Lung (tissue), 11 donors: ENCODE measurements at regions not wholly inside any gene's neighbourhood (a gene's known extent, or its start where the extent isn't known, plus 50 kb on each side); places are given as distances from the start of the nearest gene placed in this dataset.
A peak's percentile ranks its signal among the peaks of the same experiment; 100 is the strongest.

ENCODE experiments used
- ATAC-seq: fragments of 200-7000 bp; cut with Tn5 transposase; one replicate; pipeline ENCODE4 v1.9.1; 2020; ENCODE audit warnings: moderate number of reproducible peaks; ENCODE audit not compliant: insufficient read depth, low FRiP score
- DNase-seq, 3 donors: peaks; one replicate each; pipeline ENCODE4 v3.0.0-alpha.2; 2013 to 2017
- H3K27ac ChIP-seq, 2 donors: one replicate each; pipeline ENCODE4 v1.5.1; 2013; ENCODE audit warnings: mild to moderate bottlenecking in 2 of 2, moderate library complexity in 2 of 2, control low read depth in 1 of 2, inconsistent platforms in 1 of 2, low read depth in 1 of 2, low read length in 1 of 2
- H3K27me3 ChIP-seq, 3 donors: one replicate each; pipeline ENCODE4 v1.5.1; 2013; ENCODE audit warnings: low read length in 2 of 3; ENCODE audit not compliant: control insufficient read depth in 3 of 3, insufficient read depth in 3 of 3
- H3K36me3 ChIP-seq, 4 donors: one replicate each; pipeline ENCODE4 v1.5.1; 2013; ENCODE audit warnings: low read length in 4 of 4, mild to moderate bottlenecking in 1 of 4, moderate library complexity in 1 of 4; ENCODE audit not compliant: control insufficient read depth in 4 of 4, insufficient read depth in 4 of 4
- H3K4me1 ChIP-seq, 5 donors: one replicate each; pipeline ENCODE4 v1.5.1; 2013; ENCODE audit warnings: low read length in 5 of 5, mild to moderate bottlenecking in 2 of 5, moderate library complexity in 1 of 5; ENCODE audit not compliant: control insufficient read depth in 5 of 5, insufficient read depth in 5 of 5
- H3K4me3 ChIP-seq: one replicate; pipeline ENCODE4 v1.5.1; 2013; ENCODE audit warnings: mild to moderate bottlenecking, control low read depth, moderate library complexity
- H3K9ac ChIP-seq, 2 donors: one replicate each; pipeline ENCODE4 v1.5.1; 2013; ENCODE audit warnings: low read length in 2 of 2, control low read depth in 1 of 2; ENCODE audit not compliant: insufficient read depth in 1 of 2
- H3K9me3 ChIP-seq, 4 donors: one replicate each; pipeline ENCODE4 v1.5.1; 2013; ENCODE audit warnings: low read length in 3 of 4, mild to moderate bottlenecking in 1 of 4, moderate library complexity in 1 of 4; ENCODE audit not compliant: control insufficient read depth in 4 of 4, insufficient read depth in 3 of 4
- CTCF ChIP-seq: IDR thresholded peaks from 2 replicates; pipeline ENCODE4 v1.5.1; 2012; ENCODE audit warnings: mild to moderate bottlenecking; ENCODE audit errors: control extremely low read depth, extremely low read depth
- WGBS, 2 donors: extraction: QIAGEN DNeasy Blood & Tissue Kit; methylation state at CpG; one replicate each; pipeline ENCODE4 v1.1.7; 2013; 5-methylcytosine and 5-hydroxymethylcytosine counted together
- donor health status: control.
- donor health status: control.
- donor health status: Bipolar disorder and iron deficiency.
- donor health status: healthy.
- donor health status: DM: yes; HTN: yes; CAD: no.

DNA sequence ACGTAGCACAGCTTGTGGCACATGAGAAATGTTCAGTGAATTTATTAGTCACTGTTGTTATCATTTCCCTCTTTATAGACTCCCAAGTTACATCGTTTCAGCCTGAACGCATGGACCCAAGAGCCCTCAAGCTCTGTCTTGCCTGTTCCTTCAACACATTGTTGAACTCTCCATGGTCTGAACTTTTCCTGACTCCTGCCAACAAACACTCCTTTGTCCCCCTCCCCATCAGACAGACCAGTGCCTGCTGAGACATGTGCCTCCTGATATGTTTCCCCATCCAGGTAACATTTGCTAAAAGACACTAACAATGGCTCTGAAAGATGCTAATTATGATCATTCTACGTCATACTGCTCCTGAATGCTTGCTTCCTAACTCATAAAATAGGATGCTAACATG lies 108.7 kb upstream of the NFIA start:
- peaks cover 0 to 4% (median 0%) of the 10 kb centered on the region in 3 donors for H3K27me3 ChIP-seq
- peak in 1 of 3 donors; percentile 43 for DNase-seq
- TF ChIP-seq CTCF, result no peak
- no peak overlapping the region for H3K4me3 ChIP-seq
- ATAC-seq, result no peak
- no peaks in the 10 kb centered on the region for H3K9me3 ChIP-seq
- no peak overlapping the region for H3K9ac ChIP-seq
- no peaks in the 10 kb centered on the region for H3K36me3 ChIP-seq
- H3K27ac ChIP-seq, result no peak overlapping the region
- peaks cover 0 to 26% (median 14%) of the 10 kb centered on the region in 5 donors for H3K4me1 ChIP-seq
- 77 to 97% methylated on average over 4 of the region's 4 CpGs for WGBS, 2 donors

DNA sequence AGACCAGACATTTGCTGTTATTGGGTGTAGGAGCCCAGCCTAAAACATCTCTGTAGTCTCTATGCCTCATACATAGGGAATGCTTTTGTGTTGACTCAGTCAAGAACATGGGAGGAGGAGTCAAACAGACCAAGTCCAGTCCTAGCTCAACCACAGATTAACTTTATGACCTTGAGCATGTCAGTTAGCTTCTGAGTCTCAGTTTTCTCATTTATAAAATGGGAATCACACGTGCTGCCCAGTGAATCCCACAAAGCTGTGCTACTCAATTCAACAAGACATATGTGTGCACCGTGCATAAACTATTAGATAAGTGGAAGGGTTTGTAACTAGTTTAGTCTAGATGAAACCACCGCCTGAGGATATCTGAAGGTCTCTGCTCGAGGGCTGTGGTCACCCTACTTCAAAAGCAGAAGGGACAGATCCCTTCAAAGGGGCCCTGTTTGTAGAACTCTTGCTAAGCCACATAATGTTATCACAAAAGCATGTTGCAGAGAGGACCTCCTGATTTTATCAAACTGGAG lies 109.5 kb upstream of the NFIA start:
- no peak overlapping the region for H3K4me3 ChIP-seq
- no peak overlapping the region for H3K27ac ChIP-seq
- no peak for DNase-seq
- peak; percentile 53 for ATAC-seq
- no peaks in the 10 kb centered on the region for H3K9me3 ChIP-seq
- WGBS, 2 donors, result 77 to 81% methylated on average over 4 of the region's 4 CpGs
- no peak overlapping the region for H3K9ac ChIP-seq
- no peaks in the 10 kb centered on the region for H3K36me3 ChIP-seq
- peaks cover 0 to 4% (median 0%) of the 10 kb centered on the region in 3 donors for H3K27me3 ChIP-seq
- no peak for TF ChIP-seq CTCF
- H3K4me1 ChIP-seq, result peaks cover 0 to 26% (median 14%) of the 10 kb centered on the region in 5 donors

GRCh38 chr1:60971330-60971729 lies 111.0 kb upstream of the NFIA start:
- WGBS, 2 donors, result 84 to 91% methylated on average over 2 of the region's 2 CpGs
- Histone ChIP-seq H3K9me3 (no peaks in the 10 kb centered on the region), H3K9ac (no peak overlapping the region), H3K4me1 (peaks cover 0 to 17% (median 10%) of the 10 kb centered on the region in 5 donors), H3K4me3 (no peak overlapping the region), H3K27ac (no peak overlapping the region), H3K36me3 (no peaks in the 10 kb centered on the region), H3K27me3 (peaks cover 0 to 4% (median 0%) of the 10 kb centered on the region in 3 donors)
- TF ChIP-seq CTCF, result no peak
- ATAC-seq (no peak), DNase-seq (no peak)
